Endodermal cell (in vitro differentiated cells): ENCODE measurements at regions not wholly inside any gene's neighbourhood (a gene's known extent, or its start where the extent isn't known, plus 50 kb on each side); places are given as distances from the start of the nearest gene placed in this dataset.

Experiments used
- DNase-seq: peaks from one replicate; pipeline ENCODE4 v3.0.0-alpha.2; 2017
- H3K27ac ChIP-seq: 2 replicates; pipeline ENCODE4 v1.5.1; 2013; ENCODE audit warnings: mild to moderate bottlenecking, low read depth, low read length, moderate library complexity
- H3K27me3 ChIP-seq: 2 replicates; pipeline ENCODE4 v1.6.1; 2013; ENCODE audit warnings: mild to moderate bottlenecking, low read length, moderate library complexity; ENCODE audit not compliant: insufficient read depth, control insufficient read depth, poor library complexity, severe bottlenecking
- H3K36me3 ChIP-seq: 2 replicates; pipeline ENCODE4 v1.7.0; 2013; ENCODE audit warnings: mild to moderate bottlenecking, low read length, moderate library complexity; ENCODE audit not compliant: control insufficient read depth, insufficient read depth
- H3K4me1 ChIP-seq: one replicate; pipeline ENCODE4 v1.7.0; 2013; ENCODE audit warnings: low read length; ENCODE audit not compliant: control insufficient read depth, insufficient read depth
- H3K4me3 ChIP-seq: 2 replicates; pipeline ENCODE4 v1.5.1; 2013; ENCODE audit warnings: mild to moderate bottlenecking, low read length, moderate library complexity
- H3K9ac ChIP-seq: 2 replicates; pipeline ENCODE4 v1.6.1; 2013; ENCODE audit warnings: mild to moderate bottlenecking, low read length, moderate library complexity; ENCODE audit not compliant: poor library complexity, severe bottlenecking; ENCODE audit errors: extremely low read depth
- H3K9me3 ChIP-seq: 2 replicates; pipeline ENCODE4 v1.6.1; 2013; ENCODE audit warnings: mild to moderate bottlenecking, low read length, moderate library complexity; ENCODE audit not compliant: control insufficient read depth
- H3K27ac Mint-ChIP-seq: 2 replicates; pipeline ENCODE4 v1.8.0; 2020; ENCODE audit warnings: mixed read lengths
- H3K27me3 Mint-ChIP-seq: 2 replicates; pipeline ENCODE4 v1.8.0; 2021; ENCODE audit warnings: mild to moderate bottlenecking, mixed read lengths; ENCODE audit not compliant: insufficient read depth
- H3K36me3 Mint-ChIP-seq: 2 replicates; pipeline ENCODE4 v1.8.0; 2020; ENCODE audit warnings: low read depth, mixed read lengths
- H3K4me1 Mint-ChIP-seq: 2 replicates; pipeline ENCODE4 v1.8.0; 2020; ENCODE audit warnings: mixed read lengths
- H3K4me3 Mint-ChIP-seq: 2 replicates; pipeline ENCODE4 v1.8.0; 2020; ENCODE audit warnings: mild to moderate bottlenecking, moderate library complexity, mixed read lengths
- H3K9me3 Mint-ChIP-seq: 2 replicates; pipeline ENCODE4 v1.8.0; 2020; ENCODE audit warnings: mild to moderate bottlenecking, mixed read lengths
- WGBS, 2 experiments: methylation state at CpG; one replicate each; pipeline versions ENCODE4 v1.1.5 to v1.1.7; 2013; ENCODE audit warnings: missing lambda C conversion rate in 2 of 2, mixed read lengths in 1 of 2; ENCODE audit not compliant: insufficient coverage in 1 of 2, insufficient read length in 1 of 2; 5-methylcytosine and 5-hydroxymethylcytosine counted together
- TF ChIP-seq, protein P1 (sequence below): fragments of 200-600 bp; sonication (generic); conservative IDR thresholded peaks from 2 replicates; pipeline ENCODE4 v1.5.0; 2021; ENCODE audit warnings: antibody characterized with exemption, mild to moderate bottlenecking

DNA sequence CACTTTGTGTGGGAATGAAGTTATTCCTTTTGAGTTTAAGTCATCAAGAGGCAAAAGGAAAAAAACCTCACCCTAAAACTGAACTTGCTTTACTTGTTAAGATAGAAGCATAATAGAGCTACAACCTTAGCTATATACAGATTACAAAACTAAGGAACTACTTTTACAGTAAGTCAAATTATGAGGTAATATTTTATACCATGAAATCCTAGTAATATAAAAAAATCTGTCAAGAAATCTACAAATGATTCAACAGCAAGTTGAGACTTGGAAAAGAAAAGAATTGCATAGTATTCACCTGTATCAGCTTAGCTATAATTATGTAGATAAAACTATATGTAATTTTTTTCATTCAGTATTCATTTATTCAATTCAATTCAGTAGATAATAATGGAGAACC, 335.3 kb downstream of the KLF5 start:
- no peaks in the 10 kb centered on the region for H3K4me1 ChIP-seq
- no peaks in the 10 kb centered on the region for H3K36me3 ChIP-seq
- H3K9ac ChIP-seq: no peak overlapping the region
- Mint-ChIP-seq H3K4me1 (peaks cover 11% of the 10 kb centered on the region), H3K9me3 (peaks cover 6% of the 10 kb centered on the region), H3K27me3 (no peaks in the 10 kb centered on the region), H3K27ac (no peak overlapping the region), H3K36me3 (no peaks in the 10 kb centered on the region), H3K4me3 (no peak overlapping the region)
- H3K4me3 ChIP-seq: no peak overlapping the region
- peaks cover 13% of the 10 kb centered on the region for H3K9me3 ChIP-seq
- H3K27me3 ChIP-seq: no peaks in the 10 kb centered on the region
- TF ChIP-seq, protein P1, sequence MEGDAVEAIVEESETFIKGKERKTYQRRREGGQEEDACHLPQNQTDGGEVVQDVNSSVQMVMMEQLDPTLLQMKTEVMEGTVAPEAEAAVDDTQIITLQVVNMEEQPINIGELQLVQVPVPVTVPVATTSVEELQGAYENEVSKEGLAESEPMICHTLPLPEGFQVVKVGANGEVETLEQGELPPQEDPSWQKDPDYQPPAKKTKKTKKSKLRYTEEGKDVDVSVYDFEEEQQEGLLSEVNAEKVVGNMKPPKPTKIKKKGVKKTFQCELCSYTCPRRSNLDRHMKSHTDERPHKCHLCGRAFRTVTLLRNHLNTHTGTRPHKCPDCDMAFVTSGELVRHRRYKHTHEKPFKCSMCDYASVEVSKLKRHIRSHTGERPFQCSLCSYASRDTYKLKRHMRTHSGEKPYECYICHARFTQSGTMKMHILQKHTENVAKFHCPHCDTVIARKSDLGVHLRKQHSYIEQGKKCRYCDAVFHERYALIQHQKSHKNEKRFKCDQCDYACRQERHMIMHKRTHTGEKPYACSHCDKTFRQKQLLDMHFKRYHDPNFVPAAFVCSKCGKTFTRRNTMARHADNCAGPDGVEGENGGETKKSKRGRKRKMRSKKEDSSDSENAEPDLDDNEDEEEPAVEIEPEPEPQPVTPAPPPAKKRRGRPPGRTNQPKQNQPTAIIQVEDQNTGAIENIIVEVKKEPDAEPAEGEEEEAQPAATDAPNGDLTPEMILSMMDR: no peak
- DNase-seq: no peak
- no peak overlapping the region for H3K27ac ChIP-seq

DNA sequence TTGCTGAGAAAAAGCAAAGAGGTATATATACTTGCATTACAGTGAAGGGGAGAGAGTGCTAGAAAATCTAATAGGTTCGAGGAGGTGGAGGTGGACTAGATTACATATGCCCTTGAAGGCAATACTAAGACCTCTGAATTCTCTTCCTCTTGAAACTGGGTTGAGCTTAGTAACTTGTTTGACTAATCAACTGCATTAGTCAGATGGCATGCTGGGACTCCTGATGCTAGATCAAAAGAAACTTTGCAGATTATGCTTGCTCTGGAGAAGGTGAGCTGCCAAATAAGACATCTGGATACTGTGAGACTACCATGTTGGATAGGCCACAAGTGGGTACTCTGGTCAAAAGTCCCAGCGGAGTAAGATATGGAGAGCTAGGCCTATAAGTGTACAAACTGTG, 331.3 kb downstream of the KLF5 start:
- no peak overlapping the region for H3K27ac ChIP-seq
- H3K4me1 ChIP-seq: no peaks in the 10 kb centered on the region
- Mint-ChIP-seq H3K4me1 (no peaks in the 10 kb centered on the region), H3K27ac (no peak overlapping the region), H3K4me3 (no peak overlapping the region), H3K36me3 (no peaks in the 10 kb centered on the region), H3K9me3 (peaks cover 6% of the 10 kb centered on the region), H3K27me3 (no peaks in the 10 kb centered on the region)
- H3K27me3 ChIP-seq: no peaks in the 10 kb centered on the region
- no peak overlapping the region for H3K4me3 ChIP-seq
- H3K9ac ChIP-seq: no peak overlapping the region
- TF ChIP-seq, protein P1: no peak
- no peaks in the 10 kb centered on the region for H3K36me3 ChIP-seq
- H3K9me3 ChIP-seq: peaks cover 13% of the 10 kb centered on the region
- WGBS, 2 experiments: 88 to 92% methylated on average over 2 of the region's 2 CpGs
- no peak for DNase-seq

DNA sequence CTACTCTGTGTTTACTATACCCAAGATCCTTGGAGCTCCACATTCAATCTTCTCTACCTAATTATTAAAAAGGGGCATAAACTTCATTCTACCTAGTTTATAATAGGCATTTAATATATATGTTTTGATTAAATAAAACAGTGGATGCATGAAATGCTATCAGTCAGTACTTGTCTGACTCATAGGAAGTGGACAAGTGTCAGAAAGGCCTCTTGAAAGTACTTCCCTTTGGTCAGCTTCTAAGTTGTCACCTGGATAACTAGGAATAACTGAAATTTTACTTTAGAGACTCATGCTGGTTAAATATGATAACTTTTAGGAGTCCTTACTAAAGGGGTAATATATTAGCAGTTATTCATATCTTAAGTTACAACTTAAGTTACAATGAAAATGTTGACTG, 329.8 kb downstream of the KLF5 start:
- Mint-ChIP-seq H3K4me3 (no peak overlapping the region), H3K36me3 (no peaks in the 10 kb centered on the region), H3K9me3 (peaks cover 6% of the 10 kb centered on the region), H3K27me3 (no peaks in the 10 kb centered on the region), H3K27ac (no peak overlapping the region), H3K4me1 (no peaks in the 10 kb centered on the region)
- Histone ChIP-seq H3K9me3 (peaks cover 13% of the 10 kb centered on the region), H3K27me3 (no peaks in the 10 kb centered on the region), H3K4me3 (no peak overlapping the region), H3K27ac (no peak overlapping the region), H3K4me1 (no peaks in the 10 kb centered on the region), H3K9ac (no peak overlapping the region), H3K36me3 (no peaks in the 10 kb centered on the region)
- DNase-seq: no peak
- TF ChIP-seq, protein P1: no peak
